ENCODE measurements at regions not wholly inside any gene's neighbourhood (a gene's known extent, or its start where the extent isn't known, plus 50 kb on each side); places are given as distances from the start of the nearest gene placed in this dataset.

GRCh38 chr11:82355313-82355823, 378.3 kb downstream of the FAM181B start (continued):
- TF ChIP-seq, protein P1, sequence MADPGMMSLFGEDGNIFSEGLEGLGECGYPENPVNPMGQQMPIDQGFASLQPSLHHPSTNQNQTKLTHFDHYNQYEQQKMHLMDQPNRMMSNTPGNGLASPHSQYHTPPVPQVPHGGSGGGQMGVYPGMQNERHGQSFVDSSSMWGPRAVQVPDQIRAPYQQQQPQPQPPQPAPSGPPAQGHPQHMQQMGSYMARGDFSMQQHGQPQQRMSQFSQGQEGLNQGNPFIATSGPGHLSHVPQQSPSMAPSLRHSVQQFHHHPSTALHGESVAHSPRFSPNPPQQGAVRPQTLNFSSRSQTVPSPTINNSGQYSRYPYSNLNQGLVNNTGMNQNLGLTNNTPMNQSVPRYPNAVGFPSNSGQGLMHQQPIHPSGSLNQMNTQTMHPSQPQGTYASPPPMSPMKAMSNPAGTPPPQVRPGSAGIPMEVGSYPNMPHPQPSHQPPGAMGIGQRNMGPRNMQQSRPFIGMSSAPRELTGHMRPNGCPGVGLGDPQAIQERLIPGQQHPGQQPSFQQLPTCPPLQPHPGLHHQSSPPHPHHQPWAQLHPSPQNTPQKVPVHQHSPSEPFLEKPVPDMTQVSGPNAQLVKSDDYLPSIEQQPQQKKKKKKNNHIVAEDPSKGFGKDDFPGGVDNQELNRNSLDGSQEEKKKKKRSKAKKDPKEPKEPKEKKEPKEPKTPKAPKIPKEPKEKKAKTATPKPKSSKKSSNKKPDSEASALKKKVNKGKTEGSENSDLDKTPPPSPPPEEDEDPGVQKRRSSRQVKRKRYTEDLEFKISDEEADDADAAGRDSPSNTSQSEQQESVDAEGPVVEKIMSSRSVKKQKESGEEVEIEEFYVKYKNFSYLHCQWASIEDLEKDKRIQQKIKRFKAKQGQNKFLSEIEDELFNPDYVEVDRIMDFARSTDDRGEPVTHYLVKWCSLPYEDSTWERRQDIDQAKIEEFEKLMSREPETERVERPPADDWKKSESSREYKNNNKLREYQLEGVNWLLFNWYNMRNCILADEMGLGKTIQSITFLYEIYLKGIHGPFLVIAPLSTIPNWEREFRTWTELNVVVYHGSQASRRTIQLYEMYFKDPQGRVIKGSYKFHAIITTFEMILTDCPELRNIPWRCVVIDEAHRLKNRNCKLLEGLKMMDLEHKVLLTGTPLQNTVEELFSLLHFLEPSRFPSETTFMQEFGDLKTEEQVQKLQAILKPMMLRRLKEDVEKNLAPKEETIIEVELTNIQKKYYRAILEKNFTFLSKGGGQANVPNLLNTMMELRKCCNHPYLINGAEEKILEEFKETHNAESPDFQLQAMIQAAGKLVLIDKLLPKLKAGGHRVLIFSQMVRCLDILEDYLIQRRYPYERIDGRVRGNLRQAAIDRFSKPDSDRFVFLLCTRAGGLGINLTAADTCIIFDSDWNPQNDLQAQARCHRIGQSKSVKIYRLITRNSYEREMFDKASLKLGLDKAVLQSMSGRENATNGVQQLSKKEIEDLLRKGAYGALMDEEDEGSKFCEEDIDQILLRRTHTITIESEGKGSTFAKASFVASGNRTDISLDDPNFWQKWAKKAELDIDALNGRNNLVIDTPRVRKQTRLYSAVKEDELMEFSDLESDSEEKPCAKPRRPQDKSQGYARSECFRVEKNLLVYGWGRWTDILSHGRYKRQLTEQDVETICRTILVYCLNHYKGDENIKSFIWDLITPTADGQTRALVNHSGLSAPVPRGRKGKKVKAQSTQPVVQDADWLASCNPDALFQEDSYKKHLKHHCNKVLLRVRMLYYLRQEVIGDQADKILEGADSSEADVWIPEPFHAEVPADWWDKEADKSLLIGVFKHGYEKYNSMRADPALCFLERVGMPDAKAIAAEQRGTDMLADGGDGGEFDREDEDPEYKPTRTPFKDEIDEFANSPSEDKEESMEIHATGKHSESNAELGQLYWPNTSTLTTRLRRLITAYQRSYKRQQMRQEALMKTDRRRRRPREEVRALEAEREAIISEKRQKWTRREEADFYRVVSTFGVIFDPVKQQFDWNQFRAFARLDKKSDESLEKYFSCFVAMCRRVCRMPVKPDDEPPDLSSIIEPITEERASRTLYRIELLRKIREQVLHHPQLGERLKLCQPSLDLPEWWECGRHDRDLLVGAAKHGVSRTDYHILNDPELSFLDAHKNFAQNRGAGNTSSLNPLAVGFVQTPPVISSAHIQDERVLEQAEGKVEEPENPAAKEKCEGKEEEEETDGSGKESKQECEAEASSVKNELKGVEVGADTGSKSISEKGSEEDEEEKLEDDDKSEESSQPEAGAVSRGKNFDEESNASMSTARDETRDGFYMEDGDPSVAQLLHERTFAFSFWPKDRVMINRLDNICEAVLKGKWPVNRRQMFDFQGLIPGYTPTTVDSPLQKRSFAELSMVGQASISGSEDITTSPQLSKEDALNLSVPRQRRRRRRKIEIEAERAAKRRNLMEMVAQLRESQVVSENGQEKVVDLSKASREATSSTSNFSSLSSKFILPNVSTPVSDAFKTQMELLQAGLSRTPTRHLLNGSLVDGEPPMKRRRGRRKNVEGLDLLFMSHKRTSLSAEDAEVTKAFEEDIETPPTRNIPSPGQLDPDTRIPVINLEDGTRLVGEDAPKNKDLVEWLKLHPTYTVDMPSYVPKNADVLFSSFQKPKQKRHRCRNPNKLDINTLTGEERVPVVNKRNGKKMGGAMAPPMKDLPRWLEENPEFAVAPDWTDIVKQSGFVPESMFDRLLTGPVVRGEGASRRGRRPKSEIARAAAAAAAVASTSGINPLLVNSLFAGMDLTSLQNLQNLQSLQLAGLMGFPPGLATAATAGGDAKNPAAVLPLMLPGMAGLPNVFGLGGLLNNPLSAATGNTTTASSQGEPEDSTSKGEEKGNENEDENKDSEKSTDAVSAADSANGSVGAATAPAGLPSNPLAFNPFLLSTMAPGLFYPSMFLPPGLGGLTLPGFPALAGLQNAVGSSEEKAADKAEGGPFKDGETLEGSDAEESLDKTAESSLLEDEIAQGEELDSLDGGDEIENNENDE (IDR thresholded peaks at IDR 0.05; ENCODE audit: insufficient replicate concordance, low read length) = no peak
- TF ChIP-seq FOSL1 (IDR thresholded peaks at IDR 0.05; ENCODE audit: insufficient read depth, low read depth, low read length) = no peak
- no peak for TF ChIP-seq GABPA (IDR thresholded peaks at IDR 0.05; ENCODE audit: borderline replicate concordance, insufficient read depth, low read length)

Data from H1 (cell line).